ENCODE measurements at regions not wholly inside any gene's neighbourhood (a gene's known extent, or its start where the extent isn't known, plus 50 kb on each side); places are given as distances from the start of the nearest gene placed in this dataset.

- FAIRE-seq = no peak
Observed at GRCh38 chr11:79762279-79762921, 321.6 kb upstream of the TENM4 start.

GRCh38 chr11:79758325-79758724 lies 317.5 kb upstream of the TENM4 start:
- no peak for FAIRE-seq

- FAIRE-seq = no peak
Observed at GRCh38 chr11:79747406-79747805, 306.6 kb upstream of the TENM4 start.

- no peak for FAIRE-seq
Observed at GRCh38 chr11:79744941-79745340, 304.1 kb upstream of the TENM4 start.

GRCh38 chr11:79742176-79742575 lies 301.3 kb upstream of the TENM4 start:
- FAIRE-seq = no peak

GRCh38 chr11:79739591-79739990 lies 298.8 kb upstream of the TENM4 start:
- FAIRE-seq = no peak

- no peak for FAIRE-seq
Observed at GRCh38 chr11:79727221-79727620, 286.4 kb upstream of the TENM4 start.

- no peak for FAIRE-seq
Observed at GRCh38 chr11:79720115-79720514, 279.3 kb upstream of the TENM4 start.

GRCh38 chr11:79708319-79708932 lies 267.6 kb upstream of the TENM4 start:
- FAIRE-seq = no peak

GRCh38 chr11:79705648-79706047 lies 264.8 kb upstream of the TENM4 start:
- no peak for FAIRE-seq

- FAIRE-seq = no peak
Observed at GRCh38 chr11:79702303-79702702, 261.5 kb upstream of the TENM4 start.

GRCh38 chr11:79699246-79699645 lies 258.4 kb upstream of the TENM4 start:
- no peak for FAIRE-seq

GRCh38 chr11:79697905-79698304 lies 257.1 kb upstream of the TENM4 start:
- no peak for FAIRE-seq

GRCh38 chr11:79694368-79694767 lies 253.5 kb upstream of the TENM4 start:
- FAIRE-seq = no peak

- no peak for FAIRE-seq
Observed at GRCh38 chr11:79691445-79691844, 250.6 kb upstream of the TENM4 start.

- FAIRE-seq = no peak
Observed at GRCh38 chr11:79686703-79687419, 246.0 kb upstream of the TENM4 start.

GRCh38 chr11:79683930-79684329 lies 243.1 kb upstream of the TENM4 start:
- FAIRE-seq = no peak

GRCh38 chr11:79678780-79679452 lies 238.1 kb upstream of the TENM4 start:
- no peak for FAIRE-seq

- FAIRE-seq = no peak
Observed at GRCh38 chr11:79676396-79676795, 235.6 kb upstream of the TENM4 start.

GRCh38 chr11:79675081-79675480 lies 234.3 kb upstream of the TENM4 start:
- no peak for FAIRE-seq

- no peak for FAIRE-seq
Observed at GRCh38 chr11:79672786-79673185, 232.0 kb upstream of the TENM4 start.

- FAIRE-seq = no peak
Observed at GRCh38 chr11:79671401-79671800, 230.6 kb upstream of the TENM4 start.

GRCh38 chr11:79670882-79671281 lies 230.1 kb upstream of the TENM4 start:
- FAIRE-seq = no peak

GRCh38 chr11:79668575-79668974 lies 227.7 kb upstream of the TENM4 start:
- no peak for FAIRE-seq

Data from TTC549 (cell line).